PC-9 (cell line): ENCODE measurements at regions not wholly inside any gene's neighbourhood (a gene's known extent, or its start where the extent isn't known, plus 50 kb on each side); places are given as distances from the start of the nearest gene placed in this dataset.

ENCODE experiments used
- EZH2 ChIP-seq: fragments of 200-600 bp; sonication (generic); IDR thresholded peaks from 2 replicates; pipeline ENCODE4 v1.8.0; 2017; ENCODE audit warnings: antibody characterized with exemption, low read depth
- TF ChIP-seq, protein P1 (sequence below): fragments of 200-600 bp; sonication (generic); conservative IDR thresholded peaks from 2 replicates; pipeline ENCODE4 v1.6.1; 2017; ENCODE audit warnings: mixed run types, antibody characterized with exemption, mild to moderate bottlenecking, moderate library complexity

DNA sequence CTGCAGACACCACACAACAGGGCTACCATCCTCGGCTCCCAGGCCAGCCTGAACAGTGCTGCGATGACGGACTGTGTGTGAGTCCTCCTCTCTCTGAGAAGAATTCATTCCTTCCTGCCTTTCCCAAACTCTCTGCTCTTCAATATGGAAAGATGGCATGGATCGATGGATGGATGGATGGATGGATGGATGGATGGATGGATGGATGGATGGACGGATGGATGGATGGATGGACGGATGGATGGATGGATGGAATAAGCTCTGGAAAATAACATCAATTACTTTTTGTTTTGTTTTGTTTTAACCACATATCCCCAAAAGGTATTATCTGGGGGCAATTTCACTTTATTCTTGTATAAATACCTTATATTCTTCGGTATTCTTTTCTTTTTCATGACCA lies 151.9 kb downstream of the AKR1D1 start:
- TF ChIP-seq, protein P1, sequence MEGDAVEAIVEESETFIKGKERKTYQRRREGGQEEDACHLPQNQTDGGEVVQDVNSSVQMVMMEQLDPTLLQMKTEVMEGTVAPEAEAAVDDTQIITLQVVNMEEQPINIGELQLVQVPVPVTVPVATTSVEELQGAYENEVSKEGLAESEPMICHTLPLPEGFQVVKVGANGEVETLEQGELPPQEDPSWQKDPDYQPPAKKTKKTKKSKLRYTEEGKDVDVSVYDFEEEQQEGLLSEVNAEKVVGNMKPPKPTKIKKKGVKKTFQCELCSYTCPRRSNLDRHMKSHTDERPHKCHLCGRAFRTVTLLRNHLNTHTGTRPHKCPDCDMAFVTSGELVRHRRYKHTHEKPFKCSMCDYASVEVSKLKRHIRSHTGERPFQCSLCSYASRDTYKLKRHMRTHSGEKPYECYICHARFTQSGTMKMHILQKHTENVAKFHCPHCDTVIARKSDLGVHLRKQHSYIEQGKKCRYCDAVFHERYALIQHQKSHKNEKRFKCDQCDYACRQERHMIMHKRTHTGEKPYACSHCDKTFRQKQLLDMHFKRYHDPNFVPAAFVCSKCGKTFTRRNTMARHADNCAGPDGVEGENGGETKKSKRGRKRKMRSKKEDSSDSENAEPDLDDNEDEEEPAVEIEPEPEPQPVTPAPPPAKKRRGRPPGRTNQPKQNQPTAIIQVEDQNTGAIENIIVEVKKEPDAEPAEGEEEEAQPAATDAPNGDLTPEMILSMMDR, result no peak
- TF ChIP-seq EZH2, result no peak
